Osteocyte (in vitro differentiated cells): ENCODE measurements at regions not wholly inside any gene's neighbourhood (a gene's known extent, or its start where the extent isn't known, plus 50 kb on each side); places are given as distances from the start of the nearest gene placed in this dataset.

Source experiments
- DNase-seq: peaks from one replicate; pipeline ENCODE4 v3.0.0; 2021; ENCODE audit warnings: mixed read lengths; ENCODE audit not compliant: unreplicated experiment; ENCODE audit errors: extremely low spot score
- H3K27ac Mint-ChIP-seq: one replicate; pipeline ENCODE4 v1.8.0; 2021; ENCODE audit warnings: mild to moderate bottlenecking, mixed read lengths; ENCODE audit not compliant: unreplicated experiment
- H3K27me3 Mint-ChIP-seq: one replicate; pipeline ENCODE4 v1.8.0; 2021; ENCODE audit warnings: mixed read lengths; ENCODE audit not compliant: unreplicated experiment
- H3K36me3 Mint-ChIP-seq: one replicate; pipeline ENCODE4 v1.8.0; 2021; ENCODE audit warnings: mixed read lengths; ENCODE audit not compliant: unreplicated experiment
- H3K4me1 Mint-ChIP-seq: one replicate; pipeline ENCODE4 v1.8.0; 2021; ENCODE audit warnings: mixed read lengths; ENCODE audit not compliant: unreplicated experiment
- H3K4me3 Mint-ChIP-seq: one replicate; pipeline ENCODE4 v1.8.0; 2021; ENCODE audit warnings: mild to moderate bottlenecking, moderate library complexity, mixed read lengths; ENCODE audit not compliant: unreplicated experiment
- H3K9me3 Mint-ChIP-seq: one replicate; pipeline ENCODE4 v1.8.0; 2021; ENCODE audit warnings: mixed read lengths; ENCODE audit not compliant: unreplicated experiment
- CTCF ChIP-seq: fragments of 200-600 bp; sonication (generic); IDR thresholded peaks from 2 replicates; pipeline ENCODE4 v1.5.0; 2021; ENCODE audit warnings: antibody characterized with exemption, mild to moderate bottlenecking, moderate library complexity

GRCh38 chr12:118574288-118574687, 197.9 kb downstream of the SUDS3 start:
- H3K4me1 Mint-ChIP-seq = no peaks in the 10 kb centered on the region
- DNase-seq = no peak
- H3K27ac Mint-ChIP-seq = no peak overlapping the region
- no peaks in the 10 kb centered on the region for H3K36me3 Mint-ChIP-seq
- no peaks in the 10 kb centered on the region for H3K27me3 Mint-ChIP-seq
- peaks cover 17% of the 10 kb centered on the region for H3K9me3 Mint-ChIP-seq
- no peak for TF ChIP-seq CTCF
- no peak overlapping the region for H3K4me3 Mint-ChIP-seq

GRCh38 chr12:118575730-118576129, 199.4 kb downstream of the SUDS3 start:
- Mint-ChIP-seq H3K4me3 (no peak overlapping the region), H3K9me3 (peaks cover 8% of the 10 kb centered on the region), H3K4me1 (no peaks in the 10 kb centered on the region), H3K36me3 (no peaks in the 10 kb centered on the region), H3K27ac (no peak overlapping the region), H3K27me3 (no peaks in the 10 kb centered on the region)
- no peak for DNase-seq
- no peak for TF ChIP-seq CTCF

DNA sequence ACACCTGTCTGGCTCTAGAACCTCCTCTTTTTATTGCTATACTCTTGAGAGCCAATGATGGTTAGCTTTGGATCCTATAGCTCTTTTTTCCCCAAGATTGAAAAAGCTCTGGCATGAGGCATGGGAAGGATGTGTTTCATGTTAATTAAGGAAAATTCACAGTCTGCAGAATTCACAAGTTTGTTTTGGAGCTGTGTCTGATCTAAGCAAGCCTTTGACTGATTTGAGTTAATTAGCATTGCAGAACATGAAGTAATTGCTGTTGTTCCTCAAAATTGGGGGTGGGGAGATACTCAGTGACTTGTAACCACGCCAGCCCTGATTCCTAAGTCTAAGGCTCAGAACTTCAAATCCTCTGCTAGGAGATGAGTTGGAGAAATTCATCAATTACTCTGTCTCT, 205.0 kb downstream of the SUDS3 start:
- no peak for TF ChIP-seq CTCF
- Mint-ChIP-seq H3K36me3 (no peaks in the 10 kb centered on the region), H3K4me1 (no peaks in the 10 kb centered on the region), H3K27ac (no peak overlapping the region), H3K9me3 (no peaks in the 10 kb centered on the region), H3K27me3 (no peaks in the 10 kb centered on the region), H3K4me3 (no peak overlapping the region)
- no peak for DNase-seq

GRCh38 chr12:118582863-118583262, 206.5 kb downstream of the SUDS3 start:
- H3K4me1 Mint-ChIP-seq = no peaks in the 10 kb centered on the region
- DNase-seq = no peak

GRCh38 chr12:118586433-118586832, 210.1 kb downstream of the SUDS3 start:
- no peak overlapping the region for H3K4me3 Mint-ChIP-seq
- H3K9me3 Mint-ChIP-seq = no peaks in the 10 kb centered on the region
- H3K27ac Mint-ChIP-seq = no peak overlapping the region
- no peak for DNase-seq
- no peaks in the 10 kb centered on the region for H3K27me3 Mint-ChIP-seq
- H3K4me1 Mint-ChIP-seq = no peaks in the 10 kb centered on the region
- H3K36me3 Mint-ChIP-seq = no peaks in the 10 kb centered on the region
- no peak for TF ChIP-seq CTCF

More at GRCh38 chr12:118582863-118583262, 206.5 kb downstream of the SUDS3 start:
- H3K9me3 Mint-ChIP-seq = no peaks in the 10 kb centered on the region
- no peaks in the 10 kb centered on the region for H3K36me3 Mint-ChIP-seq
- no peak overlapping the region for H3K27ac Mint-ChIP-seq
- no peak overlapping the region for H3K4me3 Mint-ChIP-seq
- H3K27me3 Mint-ChIP-seq = no peaks in the 10 kb centered on the region
- no peak for TF ChIP-seq CTCF
